ENCODE measurements at regions not wholly inside any gene's neighbourhood (a gene's known extent, or its start where the extent isn't known, plus 50 kb on each side); places are given as distances from the start of the nearest gene placed in this dataset.
"Not testable (repeated sequence)": the region's sequence is repeated elsewhere in the genome, so short reads cannot be mapped to it uniquely, and the experiment has no call there.

DNA sequence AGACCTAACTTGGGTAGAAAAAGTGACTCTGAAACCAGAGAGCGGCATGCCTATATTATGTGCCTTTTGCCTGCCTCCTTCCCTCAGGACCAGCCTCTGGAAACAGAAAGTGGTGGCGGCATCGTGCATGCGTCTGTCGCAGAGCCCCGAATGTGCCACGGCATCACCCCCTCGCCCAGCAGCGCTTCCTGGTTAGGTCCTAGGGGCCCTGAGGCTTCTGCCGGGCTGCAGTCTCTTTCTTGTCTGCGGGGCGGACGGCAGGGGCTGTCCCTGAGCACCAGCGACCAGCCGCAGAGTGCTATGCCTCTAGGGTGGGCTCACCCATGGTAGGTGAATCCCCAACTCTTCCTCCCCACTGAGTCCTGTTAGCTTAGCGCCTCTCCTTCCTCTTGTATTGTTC lies 68.7 kb downstream of the VSIG4 start:
- no peak for DNase-seq (ENCODE audit: extremely low read depth in 1 of 2, low read depth in 1 of 2)

DNA sequence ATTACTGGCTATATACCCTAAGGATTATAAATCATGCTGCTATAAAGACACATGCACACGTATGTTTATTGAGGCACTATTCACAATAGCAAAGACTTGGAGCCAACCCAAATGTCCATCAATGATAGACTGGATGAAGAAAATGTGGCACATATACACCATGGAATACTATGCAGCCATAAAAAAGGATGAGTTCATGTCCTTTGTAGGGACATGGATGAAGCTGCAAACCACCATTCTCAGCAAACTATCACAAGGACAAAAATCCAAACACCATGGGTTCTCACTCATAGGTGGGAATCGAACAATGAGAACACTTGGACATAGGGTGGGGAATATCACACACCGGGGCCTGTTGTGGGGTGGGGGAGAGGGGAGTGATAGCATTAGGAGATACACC lies 72.7 kb downstream of the VSIG4 start:
- DNase-seq (ENCODE audit: extremely low read depth in 1 of 2, low read depth in 1 of 2), result not testable (repeated sequence)

DNA sequence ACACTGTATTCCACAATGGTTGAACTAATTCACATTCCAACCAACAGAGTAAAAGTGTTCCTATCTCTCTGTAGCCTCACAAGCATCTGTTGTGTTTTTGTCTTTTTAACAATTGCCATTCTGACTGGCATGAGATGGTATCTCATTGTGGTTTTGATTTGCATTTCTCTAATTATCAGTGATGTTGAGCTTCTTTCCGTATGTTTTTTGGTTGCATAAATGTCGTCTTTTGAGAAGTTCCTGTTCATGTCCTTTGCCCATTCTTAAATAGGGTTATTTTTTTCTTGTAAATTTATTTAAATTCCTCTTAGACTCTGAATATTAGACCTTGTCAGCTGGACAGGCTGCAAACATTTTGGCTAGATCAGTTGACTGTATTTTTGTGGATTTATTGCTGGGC lies 78.2 kb downstream of the VSIG4 start:
- no peak for DNase-seq (ENCODE audit: extremely low read depth in 1 of 2, low read depth in 1 of 2)

DNA sequence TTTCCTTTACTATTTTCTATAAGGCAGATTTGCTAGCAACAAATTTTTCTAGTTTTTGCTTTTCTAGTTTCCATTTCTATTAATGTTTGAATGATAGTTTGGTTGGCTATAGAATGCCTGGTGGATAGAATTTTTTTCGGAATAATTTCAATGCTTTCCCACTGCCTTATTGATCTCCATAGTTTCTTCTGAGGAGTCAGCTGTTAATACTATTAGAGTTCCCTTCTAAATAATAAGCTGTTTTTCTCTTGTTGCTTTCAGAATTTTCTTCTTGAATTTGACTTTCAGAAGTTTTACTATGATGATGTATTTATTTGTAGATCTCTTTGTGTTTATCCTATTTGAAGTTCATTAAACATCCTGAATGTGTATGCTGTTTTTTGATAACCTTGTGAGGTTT lies 91.8 kb downstream of the VSIG4 start:
- DNase-seq (ENCODE audit: extremely low read depth in 1 of 2, low read depth in 1 of 2), result no peak

DNA sequence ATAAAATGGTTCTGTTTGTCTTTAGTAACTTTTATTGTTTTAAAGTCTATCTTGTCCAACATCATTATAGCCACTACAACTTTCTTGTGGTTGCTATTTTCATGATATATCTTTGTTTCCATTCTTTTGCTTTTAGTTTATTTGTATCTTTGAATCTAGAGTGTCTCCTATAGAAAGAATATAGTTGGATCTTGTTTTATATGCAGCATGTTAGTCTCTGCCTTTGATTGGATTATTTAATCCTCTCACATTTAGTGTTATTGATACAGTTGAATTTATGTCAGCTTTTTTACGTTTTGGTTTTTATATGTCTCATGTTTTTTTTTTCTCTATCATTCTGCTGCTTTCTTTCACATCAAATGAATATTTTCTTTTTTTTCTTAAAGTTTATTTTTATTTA lies 98.1 kb downstream of the VSIG4 start:
- no peak for DNase-seq (ENCODE audit: extremely low read depth in 1 of 2, low read depth in 1 of 2)

DNA sequence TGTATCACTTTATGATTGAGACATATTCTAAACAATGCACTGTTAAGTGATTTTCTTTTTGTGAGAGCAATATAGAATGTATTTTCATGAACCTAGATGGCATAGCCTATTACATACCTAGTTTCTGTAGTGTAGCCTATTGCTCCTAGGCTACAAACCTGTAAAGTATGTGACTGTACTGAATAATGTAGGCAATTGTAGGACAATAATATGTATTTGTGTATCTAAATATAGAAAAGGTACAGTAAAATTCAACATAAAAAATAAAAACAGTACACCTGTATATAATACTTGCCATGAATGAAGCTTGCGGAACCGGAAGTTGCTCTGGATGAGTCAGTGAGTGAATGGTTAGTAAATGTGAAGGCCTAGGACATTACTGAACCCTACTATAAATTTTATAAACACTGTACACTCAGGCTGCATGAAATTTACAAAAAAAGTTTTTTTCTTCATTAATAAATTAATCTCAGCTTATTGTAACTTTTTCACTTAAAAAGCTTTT lies 106.7 kb downstream of the VSIG4 start:
- no peak for DNase-seq (ENCODE audit: extremely low read depth in 1 of 2, low read depth in 1 of 2)

DNA sequence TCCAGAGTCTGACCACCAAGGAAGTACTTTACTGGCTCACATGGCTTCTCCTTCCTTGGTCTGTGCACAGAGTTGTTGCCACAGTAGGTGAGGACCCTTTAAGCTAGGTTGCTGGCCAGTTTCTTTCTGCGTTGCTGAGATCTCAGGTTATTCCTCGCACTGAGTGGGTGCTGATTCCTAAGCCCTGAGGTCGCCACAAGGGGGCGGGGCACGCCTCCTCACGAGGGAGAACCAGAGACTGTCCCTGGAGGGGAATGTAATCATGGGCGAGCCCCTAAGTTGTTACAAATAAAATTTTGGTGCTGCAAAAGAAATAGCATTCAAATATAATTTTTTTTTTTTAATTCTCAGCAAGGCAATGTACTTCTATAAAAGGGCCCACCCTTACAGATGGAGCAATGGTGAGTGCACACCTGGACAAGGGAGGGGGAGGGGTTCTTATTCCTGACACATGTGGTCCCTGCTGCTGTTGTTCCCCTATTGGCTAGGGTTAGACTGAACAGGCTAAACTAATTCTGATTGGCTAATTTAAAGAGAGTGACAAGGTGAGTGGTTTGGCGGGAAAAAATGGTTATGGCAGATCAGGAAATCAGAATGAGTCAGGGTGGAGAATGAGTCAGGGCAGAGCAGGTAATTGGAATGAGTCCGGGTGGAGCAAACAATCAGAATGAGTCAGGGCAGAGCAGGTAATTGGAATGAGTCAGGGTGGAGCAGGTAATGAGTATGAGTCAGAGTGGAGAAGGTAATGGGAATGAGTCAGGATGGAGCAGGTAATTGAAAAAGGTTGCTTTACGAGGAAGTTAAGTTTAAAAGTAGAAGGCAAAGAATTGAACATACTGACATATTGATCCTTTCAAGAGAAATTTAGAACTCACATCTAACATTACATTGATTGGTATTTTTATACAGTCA lies 107.5 kb downstream of the VSIG4 start:
- DNase-seq (ENCODE audit: extremely low read depth in 1 of 2, low read depth in 1 of 2), result peak in 1 of 2 donors; percentile 15

DNA sequence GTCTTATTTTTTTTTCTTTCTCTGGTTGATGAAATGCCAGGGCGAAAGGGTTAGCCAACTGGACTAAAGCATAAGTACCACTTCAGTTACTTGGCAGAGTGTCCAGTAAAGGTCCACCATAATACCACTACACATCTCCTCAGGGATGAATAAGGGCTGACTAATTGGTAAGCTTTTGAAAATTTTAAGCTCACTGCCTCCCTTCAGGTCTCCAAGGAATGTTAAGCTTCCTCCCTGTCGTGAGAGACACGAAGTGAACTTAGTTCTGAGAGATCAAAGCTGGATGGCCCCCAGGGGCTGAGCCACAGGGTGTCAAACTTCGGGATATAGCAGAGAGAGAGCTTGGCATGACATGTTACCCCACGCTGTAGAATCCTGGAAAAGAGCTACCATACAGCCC lies 111.4 kb downstream of the VSIG4 start:
- DNase-seq (ENCODE audit: extremely low read depth in 1 of 2, low read depth in 1 of 2), result no peak

DNA sequence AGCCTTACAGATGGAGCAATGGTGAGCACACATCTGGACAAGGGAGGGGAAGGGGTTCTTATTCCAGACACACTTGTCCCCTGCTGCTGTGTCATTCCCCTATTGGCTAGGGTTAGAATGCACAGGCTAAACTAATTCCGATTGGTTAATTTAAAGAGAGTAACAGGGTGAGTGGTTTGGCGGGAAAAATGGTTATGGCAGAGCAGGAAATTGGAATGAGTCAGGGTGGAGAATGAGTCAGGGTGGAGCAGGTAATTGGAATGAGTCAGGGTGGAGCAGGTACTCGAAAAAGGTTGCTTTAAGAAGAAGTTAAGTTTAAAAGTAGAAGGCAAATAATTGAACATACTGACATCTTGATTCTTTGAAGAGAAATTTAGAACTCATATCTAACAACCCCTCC lies 112.5 kb downstream of the VSIG4 start:
- DNase-seq (ENCODE audit: extremely low read depth in 1 of 2, low read depth in 1 of 2), result not testable (repeated sequence)

DNA sequence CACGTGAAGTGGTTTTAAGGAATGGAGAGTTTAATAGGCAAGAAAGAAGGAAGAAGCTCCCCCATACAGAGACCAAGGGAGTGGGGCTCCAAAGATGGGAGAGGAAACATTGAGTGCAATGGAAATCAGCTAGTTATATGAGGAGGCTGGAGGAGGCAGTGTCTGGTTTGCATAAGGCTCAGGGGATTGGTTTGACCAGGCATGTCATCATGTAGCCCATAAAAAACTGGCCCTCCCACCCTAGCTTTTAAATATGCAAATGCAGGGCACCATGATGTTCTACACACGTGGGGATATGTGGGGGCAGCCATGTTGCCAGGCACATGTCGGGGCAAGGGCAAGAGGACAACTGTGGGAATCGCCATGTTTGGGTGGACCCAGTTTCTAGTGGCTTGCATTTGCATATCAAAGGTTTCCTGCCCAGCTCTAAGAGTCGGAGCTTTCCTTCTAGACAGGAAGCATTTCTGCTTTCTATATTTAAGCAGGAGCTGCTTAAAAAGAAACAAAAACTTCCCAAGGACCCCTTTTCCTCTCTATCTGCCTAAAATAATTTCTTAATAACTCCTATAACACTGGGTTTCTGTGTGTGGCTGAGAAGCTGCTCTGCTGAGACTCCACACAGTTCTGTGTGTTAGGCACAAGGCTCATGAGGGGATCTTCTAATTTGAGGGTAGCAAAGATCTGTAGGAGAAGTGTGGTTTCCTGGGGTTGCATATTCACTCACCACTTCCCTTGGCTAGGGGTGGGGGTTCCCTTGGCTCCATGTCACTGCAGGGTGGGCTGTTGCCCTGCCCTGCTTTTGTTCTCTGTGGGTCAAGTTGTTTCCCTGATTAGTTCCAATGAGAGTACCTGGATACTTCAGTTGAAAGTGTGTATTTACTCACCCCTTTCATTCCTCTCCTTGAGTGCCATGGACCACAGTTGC lies 113.5 kb downstream of the VSIG4 start:
- DNase-seq (ENCODE audit: extremely low read depth in 1 of 2, low read depth in 1 of 2), result peak in 1 of 2 donors; percentile 7

DNA sequence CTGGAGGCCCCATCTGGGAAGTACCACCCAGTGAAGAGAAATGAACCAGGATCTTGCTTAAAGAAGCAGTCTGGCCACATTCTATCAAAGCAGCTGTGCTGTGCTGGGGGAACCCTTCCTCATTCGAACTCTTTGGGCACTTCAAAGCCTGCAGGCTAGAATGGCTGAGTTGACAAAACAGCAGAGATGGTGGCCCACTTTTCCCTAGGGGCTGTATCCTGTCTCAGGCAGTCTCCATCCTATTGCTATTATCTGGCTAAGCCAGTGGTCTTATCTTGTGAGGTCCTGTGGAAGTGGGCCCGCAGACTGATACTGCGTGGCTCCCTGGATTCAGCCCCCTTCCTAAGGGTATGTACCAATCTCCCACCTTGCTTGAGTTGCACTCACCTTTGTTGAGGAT lies 114.3 kb downstream of the VSIG4 start:
- DNase-seq (ENCODE audit: extremely low read depth in 1 of 2, low read depth in 1 of 2), result no peak

DNA sequence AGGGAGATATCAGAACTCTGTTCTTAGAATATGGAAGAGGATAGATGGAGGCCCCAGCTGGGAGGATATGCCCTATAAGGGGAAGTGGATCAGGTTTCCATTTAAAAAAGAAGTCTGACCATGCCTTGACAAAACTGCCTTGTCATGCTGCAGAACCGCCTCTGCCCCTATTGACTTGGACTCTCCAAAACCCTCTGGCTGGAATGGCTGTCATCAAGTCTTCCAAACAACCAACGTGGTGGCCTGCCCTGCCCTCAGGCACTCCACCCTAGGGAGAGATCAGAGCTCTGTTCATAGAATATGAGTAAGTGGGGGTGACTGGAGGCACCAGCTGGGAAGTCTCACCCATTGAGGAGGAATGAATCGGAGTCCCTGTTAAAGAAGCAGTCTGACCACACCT lies 114.9 kb downstream of the VSIG4 start:
- DNase-seq (ENCODE audit: extremely low read depth in 1 of 2, low read depth in 1 of 2), result no peak

DNA sequence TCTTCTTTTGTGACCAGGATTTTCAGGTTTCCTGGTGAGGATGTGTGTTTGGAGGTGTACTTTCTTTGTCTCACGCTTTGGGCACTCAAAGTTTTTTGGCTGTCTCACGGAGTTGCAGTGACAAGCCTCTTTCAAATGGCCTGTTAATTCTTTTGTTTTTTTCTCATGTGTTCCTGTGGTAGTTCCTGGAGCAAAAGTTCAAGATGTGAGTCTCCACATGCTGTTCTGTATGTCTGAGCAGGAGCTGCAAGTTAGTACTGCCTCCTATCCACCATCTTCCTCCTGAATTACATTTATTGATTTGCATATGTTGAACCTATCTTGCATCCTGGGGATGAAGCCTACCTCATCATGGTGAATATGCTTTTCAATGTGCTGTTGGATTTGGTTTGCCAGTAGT lies 118.5 kb downstream of the VSIG4 start:
- DNase-seq (ENCODE audit: extremely low read depth in 1 of 2, low read depth in 1 of 2), result no peak

DNA sequence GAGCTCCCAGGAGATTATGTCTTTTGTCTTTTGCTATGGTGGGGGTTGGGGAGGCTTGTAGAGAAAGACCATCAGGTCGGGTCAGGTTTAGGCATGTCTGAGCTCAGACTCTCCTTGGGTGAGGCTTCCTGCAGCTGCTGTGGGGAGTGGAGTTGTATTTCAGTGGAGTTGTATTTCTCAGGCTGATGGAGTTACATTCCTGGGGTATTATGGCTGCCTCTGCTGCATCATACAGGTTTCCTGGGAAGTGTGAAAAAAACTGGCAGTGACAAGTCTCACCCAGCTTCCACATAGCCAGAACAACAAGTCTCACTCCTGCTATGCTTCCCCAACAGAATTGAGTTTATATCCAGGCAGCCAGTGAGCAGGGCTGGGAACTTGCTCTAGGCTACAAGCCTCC lies 119.3 kb downstream of the VSIG4 start:
- no peak for DNase-seq (ENCODE audit: extremely low read depth in 1 of 2, low read depth in 1 of 2)

DNA sequence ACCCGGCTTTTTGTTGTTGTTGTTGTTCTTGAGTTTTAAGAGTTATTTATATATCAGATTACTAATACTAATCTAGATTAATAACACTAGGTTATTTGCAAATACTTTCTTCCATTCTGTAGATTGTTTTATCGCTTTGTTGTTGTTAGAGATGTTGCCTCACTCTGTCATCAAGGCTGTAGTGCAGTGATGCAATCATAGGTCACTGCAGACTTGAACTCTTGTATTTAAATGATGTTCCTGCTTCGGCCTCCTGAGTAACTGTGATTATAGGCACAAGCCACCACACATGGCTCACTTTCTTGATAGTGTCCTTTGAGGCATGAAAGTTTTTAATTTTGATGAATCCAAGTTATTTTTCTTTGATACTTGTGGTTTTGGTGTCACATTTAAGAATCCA lies 129.0 kb downstream of the VSIG4 start:
- DNase-seq (ENCODE audit: extremely low read depth in 1 of 2, low read depth in 1 of 2), result no peak

DNA sequence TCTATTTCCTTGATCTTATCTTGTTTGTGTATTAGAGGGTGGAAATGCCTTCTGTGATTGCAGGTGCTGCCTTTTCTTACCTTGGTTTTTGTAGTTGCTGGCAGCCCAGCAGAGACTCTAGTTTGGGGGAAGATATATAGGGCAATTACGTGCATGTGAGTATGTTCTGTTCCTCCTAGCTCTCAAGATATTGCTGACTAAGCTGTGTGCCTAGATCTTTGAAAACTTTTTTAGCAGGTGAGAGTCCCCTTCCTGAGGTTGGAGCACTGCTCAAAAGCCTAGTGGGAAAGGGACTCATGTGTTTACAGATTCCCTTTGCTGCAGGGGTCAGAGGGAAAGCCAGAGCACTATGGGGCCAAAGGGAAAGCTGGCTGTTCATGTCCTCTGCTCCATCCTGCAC lies 136.1 kb downstream of the VSIG4 start:
- no peak for DNase-seq (ENCODE audit: extremely low read depth in 1 of 2, low read depth in 1 of 2)

DNA sequence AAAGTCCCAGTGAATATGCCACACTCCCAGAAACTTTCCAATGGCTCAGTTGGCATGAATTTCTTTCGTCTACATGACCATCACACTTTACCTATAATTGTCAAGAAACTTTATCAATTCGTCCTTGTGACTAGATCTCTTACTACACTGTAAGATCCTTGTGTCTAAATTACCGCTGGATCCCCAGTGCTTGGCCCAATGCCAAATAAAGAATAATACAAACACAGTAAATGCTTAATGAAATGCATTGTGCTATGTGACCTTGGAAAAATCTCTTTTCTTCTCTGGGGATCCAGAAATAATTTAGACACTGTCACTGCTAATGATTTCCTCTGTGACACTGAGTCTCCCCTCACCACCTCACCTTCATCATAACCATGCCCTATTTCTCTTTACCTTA lies 137.9 kb downstream of the VSIG4 start:
- DNase-seq (ENCODE audit: extremely low read depth in 1 of 2, low read depth in 1 of 2), result no peak

DNA sequence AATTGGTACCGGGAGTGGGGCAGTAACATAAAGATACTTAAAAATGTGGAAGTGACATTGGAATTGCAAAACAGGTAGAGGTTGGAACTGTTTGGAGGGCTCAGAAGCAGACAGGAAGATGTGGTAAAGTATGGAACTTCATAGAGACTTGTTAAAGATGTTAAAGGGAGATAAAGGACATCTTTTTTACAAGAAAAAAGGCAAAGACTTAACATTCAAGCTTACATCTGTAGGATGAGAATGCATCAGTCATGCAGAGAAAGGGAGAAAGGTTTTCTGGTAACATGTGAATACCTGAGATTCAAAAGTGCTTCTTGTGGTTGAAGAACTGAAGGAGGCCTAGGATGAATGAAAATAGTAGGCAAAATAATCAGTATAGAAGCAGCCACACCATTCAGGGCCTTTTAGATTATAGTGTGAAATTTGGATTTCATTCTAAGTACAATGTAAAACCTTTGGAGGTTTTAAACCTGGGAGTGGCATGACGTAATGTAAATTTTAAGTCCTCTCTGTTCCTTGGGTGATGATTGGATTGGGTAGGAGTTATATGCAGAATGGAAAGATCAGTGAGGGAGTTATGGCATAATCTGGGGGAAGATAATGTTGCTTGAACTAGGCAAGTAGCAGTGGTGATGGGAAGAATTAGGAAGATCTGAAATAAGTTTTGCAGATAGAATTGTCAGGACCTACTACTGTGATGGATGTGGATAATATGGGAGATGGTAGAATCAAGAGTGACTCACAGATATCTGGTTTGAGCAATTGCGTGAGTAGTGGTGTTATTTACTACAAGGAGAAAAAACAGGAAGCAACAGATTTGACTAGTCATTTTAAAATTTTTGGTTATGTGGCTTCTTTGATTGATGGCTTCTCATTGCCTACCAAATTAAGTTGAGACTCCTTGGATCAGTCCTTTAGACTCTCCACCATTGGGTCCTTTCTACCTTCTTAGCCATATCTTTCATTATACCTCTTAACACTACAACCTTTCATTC lies 138.7 kb downstream of the VSIG4 start:
- DNase-seq (ENCODE audit: extremely low read depth in 1 of 2, low read depth in 1 of 2), result no peak

DNA sequence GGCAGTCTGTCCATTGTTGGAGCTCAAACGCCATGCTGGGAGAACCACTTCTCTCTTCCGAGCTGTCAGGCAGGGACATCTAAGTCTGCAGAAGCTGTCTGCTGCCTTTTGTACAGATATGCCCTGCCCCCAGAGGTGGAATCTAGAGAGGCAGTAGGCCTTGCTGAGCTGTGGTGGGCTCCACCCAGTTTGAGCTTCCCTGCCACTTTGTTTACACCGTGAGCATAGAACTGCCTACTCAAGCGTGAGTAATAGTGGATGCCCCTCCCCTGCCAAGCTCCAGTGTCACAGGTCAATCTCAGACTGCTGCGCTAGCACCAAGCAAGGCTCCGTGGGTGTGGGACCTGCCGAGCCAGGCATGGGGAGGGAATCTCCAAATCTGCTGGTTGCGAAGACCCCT lies 145.7 kb downstream of the VSIG4 start:
- no peak for DNase-seq (ENCODE audit: extremely low read depth in 1 of 2, low read depth in 1 of 2)

DNA sequence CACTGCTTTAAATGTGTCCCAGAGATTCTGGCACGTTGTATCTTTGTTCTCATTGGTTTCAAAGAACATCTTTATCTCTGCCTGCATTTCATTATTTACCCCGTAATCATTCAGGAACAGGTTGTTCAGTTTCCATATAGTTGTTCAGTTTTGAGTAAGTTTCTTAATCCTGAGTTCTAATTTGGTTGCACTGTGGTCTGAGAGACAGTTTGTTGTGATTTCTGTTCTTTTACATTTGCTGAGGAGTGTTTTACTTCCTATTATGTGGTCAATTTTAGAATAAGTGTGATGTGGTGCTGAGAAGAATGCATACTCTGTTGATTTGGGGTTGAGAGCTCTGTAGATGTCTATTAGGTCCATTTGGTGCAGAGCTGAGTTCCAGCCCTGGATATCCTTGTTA lies 148.1 kb downstream of the VSIG4 start:
- DNase-seq (ENCODE audit: extremely low read depth in 1 of 2, low read depth in 1 of 2), result not testable (repeated sequence)
